ENCODE measurements at regions not wholly inside any gene's neighbourhood (a gene's known extent, or its start where the extent isn't known, plus 50 kb on each side); places are given as distances from the start of the nearest gene placed in this dataset.

GRCh38 chr4:184329659-184330400, 112.2 kb upstream of the ENPP6 start:
- H3K4me1 ChIP-seq: peaks cover 10 to 75% (median 54%) of the 10 kb centered on the region in 6 donors
- H3K4me3 ChIP-seq: no peak overlapping the region
- 50 to 70% (median 61%) methylated on average over 14 of the region's 14 CpGs for whole genome bisulfite sequencing, 5 donors
- TF ChIP-seq POLR2AphosphoS5 (IDR thresholded peaks at IDR 0.05) (peak; percentile 64 to 80 (median 64)), CTCF (IDR thresholded peaks at IDR 0.05 in 8 of 11, conservative IDR thresholded peaks at IDR 0.05 in 3 of 11) (no peak), POLR2A (IDR thresholded peaks at IDR 0.05) (no peak)
- H3K27ac ChIP-seq: peak overlapping the region in 5 of 8 donors; percentile 71 to 84 (median 78)
- intact Hi-C loops (cut with DNase I; ENCODE audit: low total_unique reads): no loop called here
- peak; percentile 88 for DNase-seq
- no peaks in the 10 kb centered on the region for H3K36me3 ChIP-seq
- H3K9me3 ChIP-seq: no peaks in the 10 kb centered on the region
- H3K27me3 ChIP-seq (replicated peaks in 1 of 7): no peaks in the 10 kb centered on the region

- intact Hi-C loops (cut with DNase I; ENCODE audit: low total_unique reads): no loop called here
- Histone ChIP-seq H3K36me3 (no peaks in the 10 kb centered on the region), H3K9me3 (no peaks in the 10 kb centered on the region), H3K27ac (peak overlapping the region; percentile 11 to 84 (median 70)), H3K4me3 (no peak overlapping the region), H3K4me1 (peaks cover 10 to 71% (median 53%) of the 10 kb centered on the region in 6 donors), H3K27me3 (replicated peaks in 1 of 7) (no peaks in the 10 kb centered on the region)
- no peak for DNase-seq
- TF ChIP-seq CTCF (IDR thresholded peaks at IDR 0.05 in 8 of 11, conservative IDR thresholded peaks at IDR 0.05 in 3 of 11): no peak
- TF ChIP-seq POLR2A (IDR thresholded peaks at IDR 0.05): no peak
- TF ChIP-seq POLR2AphosphoS5 (IDR thresholded peaks at IDR 0.05): no peak
- 86 to 92% (median 88%) methylated on average over 9 of the region's 9 CpGs for WGBS, 5 donors
Observed at GRCh38 chr4:184329235-184329634, 111.6 kb upstream of the ENPP6 start.

DNA sequence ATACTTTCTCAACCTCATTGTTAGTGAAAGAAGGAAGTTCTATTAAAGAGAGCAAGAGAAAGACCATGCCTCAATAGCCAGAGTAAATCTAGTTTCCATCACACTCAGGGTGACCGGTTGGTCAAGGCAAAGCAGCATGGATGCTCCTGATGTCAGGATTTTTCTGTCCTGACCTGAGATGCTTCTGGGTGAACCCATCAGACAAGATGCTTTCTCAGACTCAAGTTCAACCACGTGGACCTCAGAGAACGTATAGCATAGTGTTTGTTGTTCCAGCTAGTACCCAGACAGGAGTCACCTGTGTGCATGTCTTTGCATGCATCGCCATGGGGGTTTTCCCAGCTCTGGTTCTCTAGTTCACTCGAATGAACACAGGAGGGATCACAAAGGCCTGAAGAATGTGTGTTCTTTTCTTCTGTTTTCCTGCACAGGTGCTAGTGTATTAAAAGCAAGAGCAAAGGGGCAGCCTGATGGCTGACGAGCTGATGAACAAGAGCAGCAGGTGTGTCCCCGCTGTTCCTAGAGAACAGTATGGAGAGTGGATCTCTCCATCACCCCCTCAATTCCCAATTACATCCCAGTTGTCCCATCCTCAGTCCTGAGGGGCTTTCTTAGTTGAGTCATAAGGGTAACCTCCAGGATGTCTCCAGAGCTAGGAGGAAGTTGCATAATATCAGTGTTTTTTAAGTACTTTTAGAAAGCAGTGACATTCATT, 110.5 kb upstream of the ENPP6 start:
- H3K4me1 ChIP-seq: peaks cover 10 to 60% (median 51%) of the 10 kb centered on the region in 6 donors
- H3K9me3 ChIP-seq: no peaks in the 10 kb centered on the region
- H3K27ac ChIP-seq: peak overlapping the region; percentile 11 to 84 (median 70)
- DNase-seq: no peak
- no peaks in the 10 kb centered on the region for H3K36me3 ChIP-seq
- H3K4me3 ChIP-seq: peak overlapping the region in 1 of 8 donors; percentile 18
- TF ChIP-seq CTCF (IDR thresholded peaks at IDR 0.05 in 8 of 11, conservative IDR thresholded peaks at IDR 0.05 in 3 of 11): no peak
- TF ChIP-seq POLR2AphosphoS5 (IDR thresholded peaks at IDR 0.05): peak in 1 of 3 donors; percentile 56
- TF ChIP-seq POLR2A (IDR thresholded peaks at IDR 0.05): no peak
- H3K27me3 ChIP-seq (replicated peaks in 1 of 7): no peaks in the 10 kb centered on the region
- WGBS, 5 donors: 56 to 69% (median 60%) methylated on average over 7 of the region's 7 CpGs
- intact Hi-C loops (cut with DNase I; ENCODE audit: low total_unique reads): no loop called here

DNA sequence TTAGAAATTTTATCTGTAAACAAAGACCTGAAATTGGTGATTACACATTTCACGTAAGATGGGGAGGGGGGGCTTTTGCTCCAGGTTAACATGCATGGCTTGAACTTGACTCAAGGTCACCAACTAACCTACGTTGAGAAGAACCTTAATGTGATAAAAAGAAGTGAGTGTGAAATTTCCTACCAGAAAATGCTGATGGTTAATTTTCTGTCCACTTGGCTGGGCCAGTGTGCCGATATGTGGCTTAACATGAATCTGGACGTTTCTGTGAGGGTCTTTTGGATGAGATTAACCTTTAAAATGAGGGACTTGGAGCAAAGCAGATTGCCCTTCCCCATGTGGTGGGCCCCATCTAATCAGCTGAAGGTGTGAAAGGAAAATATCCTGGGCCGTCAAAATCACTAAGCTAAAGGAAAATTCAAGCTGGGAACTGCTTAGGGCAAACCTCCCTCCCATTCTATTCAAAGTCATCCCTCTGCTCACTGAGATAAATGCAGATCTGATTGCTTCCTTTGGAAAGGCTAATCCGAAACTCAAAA, 107.3 kb upstream of the ENPP6 start:
- no peak for DNase-seq
- intact Hi-C loops (cut with DNase I; ENCODE audit: low total_unique reads): no loop called here
- WGBS, 5 donors: 83 to 92% (median 89%) methylated on average over 6 of the region's 6 CpGs
- Histone ChIP-seq H3K36me3 (no peaks in the 10 kb centered on the region), H3K4me3 (no peak overlapping the region), H3K27ac (no peak overlapping the region), H3K9me3 (no peaks in the 10 kb centered on the region), H3K27me3 (replicated peaks in 1 of 7) (no peaks in the 10 kb centered on the region), H3K4me1 (peaks cover 10 to 29% (median 25%) of the 10 kb centered on the region in 6 donors)
- TF ChIP-seq POLR2AphosphoS5 (IDR thresholded peaks at IDR 0.05) (no peak), CTCF (IDR thresholded peaks at IDR 0.05 in 8 of 11, conservative IDR thresholded peaks at IDR 0.05 in 3 of 11) (no peak), POLR2A (IDR thresholded peaks at IDR 0.05) (no peak)

All from spleen (tissue), 11 donors.